Fibroblast of lung (primary cell): ENCODE measurements at regions not wholly inside any gene's neighbourhood (a gene's known extent, or its start where the extent isn't known, plus 50 kb on each side); places are given as distances from the start of the nearest gene placed in this dataset.

Source experiments
- DNase-seq, 2 donors: peaks; one replicate each; pipeline versions ENCODE4 v3.0.0 to v3.0.0-alpha.2; 2010; ENCODE audit warnings: low read depth in 2 of 2
- H2AFZ ChIP-seq: 2 replicates; pipeline ENCODE4 v1.5.1; 2012; ENCODE audit warnings: low read length, control low read depth, inconsistent platforms
- H3K27ac ChIP-seq: 2 replicates; pipeline ENCODE4 v1.5.1; 2011; ENCODE audit warnings: low read length, control low read depth; ENCODE audit not compliant: insufficient read depth
- H3K27me3 ChIP-seq: 2 replicates; pipeline ENCODE4 v1.5.1; 2011; ENCODE audit warnings: mild to moderate bottlenecking, low read length; ENCODE audit not compliant: control insufficient read depth, insufficient read depth
- H3K36me3 ChIP-seq: 2 replicates; pipeline ENCODE4 v1.5.1; 2011; ENCODE audit warnings: low read length; ENCODE audit not compliant: control insufficient read depth, insufficient read depth
- H3K4me1 ChIP-seq: 2 replicates; pipeline ENCODE4 v1.5.1; 2011; ENCODE audit warnings: low read length; ENCODE audit not compliant: control insufficient read depth, insufficient read depth; ENCODE audit errors: extremely low read depth
- H3K4me2 ChIP-seq: 2 replicates; pipeline ENCODE4 v1.5.1; 2011; ENCODE audit warnings: low read length, control low read depth; ENCODE audit not compliant: insufficient read depth; ENCODE audit errors: extremely low read depth
- H3K4me3 ChIP-seq, 4 experiments: fragments of 200-600 bp in 1 of 4; sonication (generic) in 1 of 4; replicated peaks in 1 of 4; 2 replicates each; pipeline ENCODE4 v1.5.1; 2011 to 2016; ENCODE audit warnings: low read length in 4 of 4, low read depth in 3 of 4, mild to moderate bottlenecking in 3 of 4, control low read depth in 2 of 4, inconsistent platforms in 1 of 4, mixed read lengths in 1 of 4; ENCODE audit not compliant: insufficient read depth in 1 of 4; ENCODE audit errors: control extremely low read depth in 1 of 4
- H3K79me2 ChIP-seq: 2 replicates; pipeline ENCODE4 v1.5.1; 2012; ENCODE audit warnings: mild to moderate bottlenecking, low read length, inconsistent platforms; ENCODE audit not compliant: control insufficient read depth, insufficient read depth
- H3K9ac ChIP-seq: 2 replicates; pipeline ENCODE4 v1.5.1; 2011; ENCODE audit warnings: mild to moderate bottlenecking, low read length, control low read depth; ENCODE audit not compliant: insufficient read depth
- H3K9me3 ChIP-seq: 2 replicates; pipeline ENCODE4 v1.5.1; 2012; ENCODE audit warnings: low read depth, low read length; ENCODE audit not compliant: control insufficient read depth, insufficient read depth
- H4K20me1 ChIP-seq: 2 replicates; pipeline ENCODE4 v1.5.1; 2011; ENCODE audit warnings: low read length; ENCODE audit not compliant: control insufficient read depth, insufficient read depth; ENCODE audit errors: extremely low read depth
- EZH2 ChIP-seq: IDR thresholded peaks from 2 replicates; pipeline ENCODE4 v1.5.1; 2012; ENCODE audit warnings: low read length, control low read depth, mild to moderate bottlenecking; ENCODE audit errors: missing control alignments
- TF ChIP-seq, protein P1 (sequence below), 2 donors: IDR thresholded peaks in 1 of 2; conservative IDR thresholded peaks in 1 of 2; 1 replicate in 1 of 2; 2 replicates in 1 of 2; pipeline ENCODE4 v1.5.1; 2011 to 2012; ENCODE audit warnings: low read length in 2 of 2, control low read depth in 1 of 2, inconsistent platforms in 1 of 2, low read depth in 1 of 2, mild to moderate bottlenecking in 1 of 2

DNA sequence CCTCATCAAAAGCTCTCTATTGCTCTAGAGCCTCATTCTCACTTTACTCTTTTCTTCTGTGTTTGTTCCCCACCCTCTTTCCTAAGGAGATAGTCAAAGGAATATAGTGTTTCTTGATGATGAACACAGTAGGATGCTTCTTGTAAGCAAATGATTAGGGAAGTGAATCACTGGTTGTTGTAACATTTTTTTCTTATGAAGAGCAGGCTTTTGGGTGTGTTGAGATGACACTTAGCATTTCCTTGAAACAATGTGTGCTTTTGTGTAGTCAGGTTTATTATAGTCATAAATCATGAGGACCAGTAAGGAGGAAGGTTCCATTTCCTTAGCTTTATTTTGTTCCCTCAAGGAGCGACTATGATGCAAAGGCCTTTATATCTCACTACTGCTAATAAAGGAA lies 1991.3 kb upstream of the C9orf72 start:
- Histone ChIP-seq H3K9me3 (no peaks in the 10 kb centered on the region), H3K4me1 (no peaks in the 10 kb centered on the region), H3K79me2 (no peaks in the 10 kb centered on the region), H2AFZ (no peak overlapping the region), H4K20me1 (no peaks in the 10 kb centered on the region), H3K4me3 (no peak overlapping the region), H3K9ac (no peak overlapping the region), H3K36me3 (no peaks in the 10 kb centered on the region), H3K4me2 (no peak overlapping the region), H3K27me3 (no peaks in the 10 kb centered on the region), H3K27ac (no peak overlapping the region)
- DNase-seq, result no peak
- no peak for TF ChIP-seq EZH2
- TF ChIP-seq, protein P1, sequence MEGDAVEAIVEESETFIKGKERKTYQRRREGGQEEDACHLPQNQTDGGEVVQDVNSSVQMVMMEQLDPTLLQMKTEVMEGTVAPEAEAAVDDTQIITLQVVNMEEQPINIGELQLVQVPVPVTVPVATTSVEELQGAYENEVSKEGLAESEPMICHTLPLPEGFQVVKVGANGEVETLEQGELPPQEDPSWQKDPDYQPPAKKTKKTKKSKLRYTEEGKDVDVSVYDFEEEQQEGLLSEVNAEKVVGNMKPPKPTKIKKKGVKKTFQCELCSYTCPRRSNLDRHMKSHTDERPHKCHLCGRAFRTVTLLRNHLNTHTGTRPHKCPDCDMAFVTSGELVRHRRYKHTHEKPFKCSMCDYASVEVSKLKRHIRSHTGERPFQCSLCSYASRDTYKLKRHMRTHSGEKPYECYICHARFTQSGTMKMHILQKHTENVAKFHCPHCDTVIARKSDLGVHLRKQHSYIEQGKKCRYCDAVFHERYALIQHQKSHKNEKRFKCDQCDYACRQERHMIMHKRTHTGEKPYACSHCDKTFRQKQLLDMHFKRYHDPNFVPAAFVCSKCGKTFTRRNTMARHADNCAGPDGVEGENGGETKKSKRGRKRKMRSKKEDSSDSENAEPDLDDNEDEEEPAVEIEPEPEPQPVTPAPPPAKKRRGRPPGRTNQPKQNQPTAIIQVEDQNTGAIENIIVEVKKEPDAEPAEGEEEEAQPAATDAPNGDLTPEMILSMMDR (conservative IDR thresholded peaks at IDR 0.05 in 1 of 2, IDR thresholded peaks at IDR 0.05 in 1 of 2; ENCODE audit: low read depth in 1 of 2, low read length in 2 of 2), result no peak

DNA sequence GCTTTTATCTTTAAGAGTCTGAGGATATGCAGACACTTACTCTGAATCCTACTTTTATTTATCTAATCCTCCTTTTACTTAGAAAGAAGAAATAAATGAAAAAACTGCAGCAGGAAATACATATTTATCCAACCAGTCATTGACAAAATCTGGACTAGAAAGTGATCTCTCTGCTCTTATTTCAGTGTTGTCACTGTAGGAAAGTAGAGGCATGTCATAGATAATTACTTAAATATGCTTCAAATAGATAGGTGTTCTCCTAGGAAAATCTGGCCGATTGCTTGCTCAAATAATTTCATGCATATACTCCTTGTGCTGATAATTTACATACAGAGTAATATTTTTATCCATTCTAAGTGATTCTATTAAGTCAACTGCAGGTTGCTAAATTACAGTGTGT lies 2001.9 kb upstream of the C9orf72 start:
- Histone ChIP-seq H3K27ac (no peak overlapping the region), H3K36me3 (no peaks in the 10 kb centered on the region), H3K4me1 (no peaks in the 10 kb centered on the region), H3K79me2 (no peaks in the 10 kb centered on the region), H3K4me2 (no peak overlapping the region), H3K9ac (no peak overlapping the region), H4K20me1 (no peaks in the 10 kb centered on the region), H3K27me3 (no peaks in the 10 kb centered on the region), H3K9me3 (no peaks in the 10 kb centered on the region), H3K4me3 (no peak overlapping the region), H2AFZ (no peak overlapping the region)
- no peak for DNase-seq
- no peak for TF ChIP-seq EZH2
- TF ChIP-seq, protein P1 (conservative IDR thresholded peaks at IDR 0.05 in 1 of 2, IDR thresholded peaks at IDR 0.05 in 1 of 2; ENCODE audit: low read depth in 1 of 2, low read length in 2 of 2), result no peak

DNA sequence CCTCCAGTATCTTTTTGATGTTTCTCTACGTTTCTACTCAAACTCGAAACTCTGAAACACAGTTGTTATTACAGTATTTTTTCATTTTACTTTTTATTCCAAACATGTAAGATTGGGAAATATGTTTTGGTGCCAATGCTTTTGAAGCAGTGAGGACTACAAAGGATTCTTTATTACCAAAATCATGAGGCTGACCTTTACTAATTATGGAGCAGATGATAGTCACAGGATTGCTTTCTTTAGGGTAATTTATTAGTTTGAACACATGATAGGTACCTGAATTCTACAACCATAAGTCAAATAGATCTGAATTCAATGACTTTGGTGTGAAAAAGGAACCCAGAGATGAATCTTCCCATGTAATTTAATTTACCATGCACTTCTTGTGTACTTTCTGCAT lies 2015.1 kb upstream of the C9orf72 start:
- H3K9me3 ChIP-seq, result no peaks in the 10 kb centered on the region
- no peak overlapping the region for H2AFZ ChIP-seq
- H3K4me3 ChIP-seq, result no peak overlapping the region
- no peak for TF ChIP-seq EZH2
- TF ChIP-seq, protein P1 (conservative IDR thresholded peaks at IDR 0.05 in 1 of 2, IDR thresholded peaks at IDR 0.05 in 1 of 2; ENCODE audit: low read depth in 1 of 2, low read length in 2 of 2), result no peak
- H4K20me1 ChIP-seq, result no peaks in the 10 kb centered on the region
- H3K79me2 ChIP-seq, result no peaks in the 10 kb centered on the region
- H3K27me3 ChIP-seq, result no peaks in the 10 kb centered on the region
- DNase-seq, result no peak
- H3K9ac ChIP-seq, result no peak overlapping the region
- no peak overlapping the region for H3K4me2 ChIP-seq
- H3K36me3 ChIP-seq, result no peaks in the 10 kb centered on the region
- no peaks in the 10 kb centered on the region for H3K4me1 ChIP-seq
- no peak overlapping the region for H3K27ac ChIP-seq
